Peyer's patch (tissue), 4 donors: ENCODE measurements at regions not wholly inside any gene's neighbourhood (a gene's known extent, or its start where the extent isn't known, plus 50 kb on each side); places are given as distances from the start of the nearest gene placed in this dataset.

ENCODE experiments used
- DNase-seq, 3 donors: peaks; one replicate each; pipeline ENCODE4 v3.0.0-alpha.2; 2017 to 2019
- H3K27ac ChIP-seq, 4 donors: fragments of 200-600 bp; sonication (generic); one replicate each; pipeline ENCODE4 v1.5.1; 2016 to 2019
- H3K27me3 ChIP-seq, 2 donors: fragments of 200-600 bp; sonication (generic); one replicate each; pipeline ENCODE4 v1.5.1; 2019
- H3K36me3 ChIP-seq, 3 donors: fragments of 200-600 bp; sonication (generic); one replicate each; pipeline ENCODE4 v1.5.1; 2016 to 2019
- H3K4me1 ChIP-seq, 4 donors: fragments of 200-600 bp; sonication (generic); one replicate each; pipeline ENCODE4 v1.5.1; 2016 to 2019
- H3K4me3 ChIP-seq, 4 donors: fragments of 200-600 bp; sonication (generic); 1 replicate in 3 of 4; 2 replicates in 1 of 4; pipeline ENCODE4 v1.5.1; 2016 to 2019; ENCODE audit warnings: mild to moderate bottlenecking in 1 of 4
- H3K9me3 ChIP-seq, 4 donors: fragments of 200-600 bp; sonication (generic); one replicate each; pipeline ENCODE4 v1.5.1; 2016 to 2019; ENCODE audit warnings: mild to moderate bottlenecking in 1 of 4
- CTCF ChIP-seq, 6 experiments: fragments of 450-650 bp in 4 of 6; fragments of 200-600 bp in 2 of 6; sonication (generic) in 1 of 6; IDR thresholded peaks; one replicate each; pipeline ENCODE4 v1.5.1; 2017 to 2019; ENCODE audit warnings: antibody characterized with exemption in 6 of 6, mild to moderate bottlenecking in 3 of 6, moderate library complexity in 1 of 6
- POLR2A ChIP-seq, 2 donors: fragments of 450-650 bp; IDR thresholded peaks; one replicate each; pipeline ENCODE4 v1.5.1; 2017; ENCODE audit warnings: antibody characterized with exemption in 2 of 2, mild to moderate bottlenecking in 2 of 2, moderate library complexity in 2 of 2

- H3K4me3 ChIP-seq = no peak overlapping the region
- DNase-seq = no peak
- TF ChIP-seq CTCF (IDR thresholded peaks at IDR 0.05) (no peak), POLR2A (IDR thresholded peaks at IDR 0.05) (no peak)
These were observed 143.6 kb downstream of the DYRK2 start for GRCh38 chr12:67792185-67792584.

GRCh38 chr12:67794161-67794560, 145.6 kb downstream of the DYRK2 start:
- no peak overlapping the region for H3K27ac ChIP-seq
- H3K36me3 ChIP-seq = no peaks in the 10 kb centered on the region
- no peak overlapping the region for H3K4me3 ChIP-seq
- H3K9me3 ChIP-seq = no peaks in the 10 kb centered on the region
- TF ChIP-seq POLR2A (IDR thresholded peaks at IDR 0.05) (no peak), CTCF (IDR thresholded peaks at IDR 0.05) (no peak)
- no peak for DNase-seq
- no peaks in the 10 kb centered on the region for H3K27me3 ChIP-seq
- no peaks in the 10 kb centered on the region for H3K4me1 ChIP-seq

More at GRCh38 chr12:67792185-67792584, 143.6 kb downstream of the DYRK2 start:
- Histone ChIP-seq H3K27ac (no peak overlapping the region), H3K36me3 (no peaks in the 10 kb centered on the region), H3K9me3 (no peaks in the 10 kb centered on the region), H3K27me3 (no peaks in the 10 kb centered on the region), H3K4me1 (peaks cover 0 to 3% (median 0%) of the 10 kb centered on the region in 4 donors)

- DNase-seq = no peak
- Histone ChIP-seq H3K27me3 (no peaks in the 10 kb centered on the region), H3K36me3 (no peaks in the 10 kb centered on the region), H3K4me3 (no peak overlapping the region), H3K27ac (peak overlapping the region in 2 of 4 donors; percentile 29 to 67), H3K9me3 (no peaks in the 10 kb centered on the region), H3K4me1 (no peaks in the 10 kb centered on the region)
- TF ChIP-seq POLR2A (IDR thresholded peaks at IDR 0.05) (no peak), CTCF (IDR thresholded peaks at IDR 0.05) (no peak)
These were observed 146.7 kb downstream of the DYRK2 start for GRCh38 chr12:67795236-67795635.

DNA sequence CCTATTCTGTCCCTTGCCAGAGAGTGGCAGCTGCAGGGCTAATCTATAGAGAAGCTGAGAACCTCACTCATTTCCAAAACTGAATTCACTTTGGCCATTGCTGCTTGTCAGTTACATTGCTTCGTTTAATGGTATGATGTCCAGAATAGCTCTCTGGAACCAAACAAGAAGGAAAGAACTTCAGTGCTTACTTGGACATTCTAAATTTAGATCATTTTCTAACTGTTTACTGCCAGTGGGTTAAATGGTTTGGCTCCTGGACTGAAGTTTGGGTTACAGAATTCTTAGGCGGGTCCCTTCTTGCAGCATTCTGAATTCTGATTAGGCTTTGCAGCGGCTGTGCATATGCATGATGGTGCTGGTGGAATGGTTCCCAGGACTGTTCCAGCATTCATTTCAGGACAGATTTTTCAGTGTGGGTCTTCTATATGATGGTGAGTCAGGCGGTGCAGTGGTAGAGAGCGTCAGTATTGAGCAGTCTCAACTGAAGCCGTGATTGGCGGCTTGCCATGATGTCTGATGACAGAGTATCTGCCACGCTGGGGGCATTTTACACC, 148.7 kb downstream of the DYRK2 start:
- Histone ChIP-seq H3K36me3 (no peaks in the 10 kb centered on the region), H3K4me3 (no peak overlapping the region), H3K9me3 (no peaks in the 10 kb centered on the region), H3K27me3 (no peaks in the 10 kb centered on the region), H3K27ac (no peak overlapping the region), H3K4me1 (no peaks in the 10 kb centered on the region)
- TF ChIP-seq POLR2A (IDR thresholded peaks at IDR 0.05) (no peak), CTCF (IDR thresholded peaks at IDR 0.05) (no peak)
- DNase-seq = no peak

DNA sequence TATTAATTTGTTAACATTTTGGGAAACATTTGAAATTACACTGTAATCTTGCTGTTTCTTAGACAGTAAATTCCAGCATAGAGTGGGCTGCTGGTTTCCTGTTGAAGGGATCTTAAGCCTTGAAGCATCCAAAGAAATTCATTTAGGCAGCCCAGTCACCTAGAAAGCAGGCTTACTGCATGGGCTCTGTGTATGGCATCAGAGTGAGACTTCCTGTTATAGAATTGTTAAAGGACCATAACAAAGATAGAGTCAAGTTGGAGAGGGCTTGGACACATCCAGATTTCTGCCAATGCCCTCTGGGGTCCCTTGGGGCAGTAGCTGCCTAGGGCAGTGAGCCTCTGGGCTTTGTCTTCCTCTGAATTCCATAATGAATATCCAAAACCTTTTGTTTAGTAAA, 149.2 kb downstream of the DYRK2 start:
- Histone ChIP-seq H3K4me3 (no peak overlapping the region), H3K36me3 (no peaks in the 10 kb centered on the region), H3K27ac (no peak overlapping the region), H3K27me3 (no peaks in the 10 kb centered on the region), H3K9me3 (no peaks in the 10 kb centered on the region), H3K4me1 (no peaks in the 10 kb centered on the region)
- DNase-seq = no peak
- TF ChIP-seq POLR2A (IDR thresholded peaks at IDR 0.05) (no peak), CTCF (IDR thresholded peaks at IDR 0.05) (no peak)

- H3K27me3 ChIP-seq = no peaks in the 10 kb centered on the region
- DNase-seq = no peak
- H3K4me3 ChIP-seq = no peak overlapping the region
- TF ChIP-seq CTCF (IDR thresholded peaks at IDR 0.05) = no peak
- TF ChIP-seq POLR2A (IDR thresholded peaks at IDR 0.05) = no peak
- no peak overlapping the region for H3K27ac ChIP-seq
- no peaks in the 10 kb centered on the region for H3K9me3 ChIP-seq
- H3K36me3 ChIP-seq = no peaks in the 10 kb centered on the region
- H3K4me1 ChIP-seq = no peaks in the 10 kb centered on the region
These were observed 150.2 kb downstream of the DYRK2 start for GRCh38 chr12:67798768-67799167.
